HAP-1 (cell line): ENCODE measurements at regions not wholly inside any gene's neighbourhood (a gene's known extent, or its start where the extent isn't known, plus 50 kb on each side); places are given as distances from the start of the nearest gene placed in this dataset.

Experiments used
- DNase-seq, 2 experiments: peaks; one replicate each; pipeline ENCODE4 v3.0.0-alpha.2; 2016 to 2020; ENCODE audit warnings: low spot score in 2 of 2
- H3K27me3 ChIP-seq: fragments of 250-450 bp; sonication (Bioruptor Pico); 2 replicates; pipeline ENCODE4 v1.5.1; 2020; ENCODE audit warnings: low read depth, mild to moderate bottlenecking, moderate library complexity
- H3K36me3 ChIP-seq: fragments of 250-450 bp; sonication (Bioruptor Pico); replicated peaks from 2 replicates; pipeline ENCODE4 v1.5.1; 2020; ENCODE audit warnings: mild to moderate bottlenecking
- H3K4me1 ChIP-seq: fragments of 250-450 bp; sonication (Bioruptor Pico); 2 replicates; pipeline ENCODE4 v1.5.1; 2020; ENCODE audit warnings: mild to moderate bottlenecking
- H3K4me3 ChIP-seq: fragments of 250-450 bp; sonication (Bioruptor Pico); 2 replicates; pipeline ENCODE4 v1.5.1; 2020; ENCODE audit warnings: mild to moderate bottlenecking, moderate library complexity
- H3K9me3 ChIP-seq: fragments of 250-450 bp; sonication (Bioruptor Pico); 2 replicates; pipeline ENCODE4 v1.5.1; 2020; ENCODE audit warnings: mild to moderate bottlenecking, moderate library complexity
- in situ Hi-C: fragments of 300-500 bp; cut with MboI; formaldehyde crosslinking; loops from 3 replicates; pipeline ENCODE4 v1.14.3; 2020; ENCODE audit warnings: low sequenced_read_pairs, inconsistent platforms, mixed read lengths

DNA sequence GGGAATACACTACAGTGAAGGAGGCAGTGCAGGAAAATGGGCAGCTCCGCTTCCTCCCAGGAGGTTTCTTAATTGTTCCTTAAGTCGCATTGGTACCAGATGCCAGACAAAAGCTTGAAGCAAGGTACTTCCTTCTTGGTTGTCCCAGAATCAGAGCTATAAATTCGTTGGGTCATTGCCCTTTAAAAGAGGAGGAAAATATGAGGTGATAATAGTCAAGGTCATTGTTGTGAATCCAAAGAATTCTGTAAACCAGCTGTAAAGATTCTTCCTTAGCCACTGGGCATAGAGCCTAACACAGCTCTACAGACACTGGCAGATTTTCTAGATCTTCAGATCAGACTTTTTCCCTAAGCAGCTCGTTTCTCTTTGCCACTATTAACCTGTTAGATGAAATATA is 444.1 kb upstream of the TLE4 start:
- H3K9me3 ChIP-seq: no peaks in the 10 kb centered on the region
- no peaks in the 10 kb centered on the region for H3K36me3 ChIP-seq
- no peaks in the 10 kb centered on the region for H3K27me3 ChIP-seq
- in situ Hi-C loops: no loop called here
- no peak for DNase-seq
- H3K4me3 ChIP-seq: no peak overlapping the region
- no peaks in the 10 kb centered on the region for H3K4me1 ChIP-seq

DNA sequence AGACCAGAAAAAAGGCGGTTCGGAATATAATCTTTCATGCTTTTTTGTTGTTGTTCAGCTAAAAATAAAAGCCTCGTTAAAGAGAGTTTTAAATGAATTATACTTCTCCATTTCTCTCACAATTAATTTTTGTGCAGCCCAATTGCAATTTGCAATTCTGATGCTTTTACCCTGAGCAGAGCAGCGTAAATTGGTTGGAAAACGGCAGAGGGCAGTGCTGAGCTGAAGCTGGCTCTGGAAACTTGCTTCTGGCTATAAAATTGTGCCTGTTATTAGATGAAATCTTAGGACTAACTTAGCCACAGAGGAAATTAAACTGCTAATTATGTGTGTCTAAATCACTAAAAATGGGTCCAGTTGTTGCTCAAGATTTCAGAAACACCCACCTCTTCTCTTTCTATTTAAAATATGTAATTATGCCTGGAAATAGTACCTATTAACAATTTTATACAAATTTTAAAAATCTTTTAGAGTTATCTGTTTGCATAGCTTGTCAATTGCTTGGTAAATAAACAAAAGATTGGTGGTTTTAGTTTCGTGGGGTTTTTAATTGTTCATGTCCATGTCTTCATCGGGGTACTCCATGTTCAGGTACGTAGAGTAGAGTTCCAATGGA is 441.8 kb upstream of the TLE4 start:
- H3K9me3 ChIP-seq: no peaks in the 10 kb centered on the region
- no peak overlapping the region for H3K4me3 ChIP-seq
- in situ Hi-C loops: no loop called here
- DNase-seq: peak; percentile 9 to 69
- no peaks in the 10 kb centered on the region for H3K27me3 ChIP-seq
- H3K36me3 ChIP-seq: no peaks in the 10 kb centered on the region
- no peaks in the 10 kb centered on the region for H3K4me1 ChIP-seq

DNA sequence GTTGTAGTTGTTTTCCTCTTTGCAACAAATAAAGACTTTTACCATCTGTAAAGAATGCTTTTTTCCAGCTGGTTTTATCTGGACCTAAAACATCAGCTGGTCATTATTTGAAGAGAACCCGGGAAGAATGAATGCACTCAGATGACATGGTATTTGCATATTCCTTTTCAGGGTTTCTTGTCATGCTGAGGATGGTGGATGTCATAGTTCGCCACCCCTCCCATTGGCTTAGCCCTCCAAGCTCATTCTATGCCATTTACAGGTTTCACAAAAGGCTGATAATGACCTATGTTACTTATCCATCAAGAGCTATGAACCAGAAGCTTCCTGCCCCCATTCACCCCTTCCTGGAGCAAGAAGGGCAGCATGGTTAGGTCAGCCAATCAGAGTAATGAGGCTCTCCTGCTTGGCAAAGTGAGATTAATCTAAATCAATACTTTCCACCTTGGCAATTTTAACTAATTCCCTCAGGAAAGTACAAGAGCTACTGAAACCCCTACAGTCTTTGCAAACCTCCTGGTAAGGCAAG is 440.5 kb upstream of the TLE4 start:
- DNase-seq: no peak
- no peaks in the 10 kb centered on the region for H3K9me3 ChIP-seq
- no peaks in the 10 kb centered on the region for H3K36me3 ChIP-seq
- no peak overlapping the region for H3K4me3 ChIP-seq
- in situ Hi-C loops: no loop called here
- no peaks in the 10 kb centered on the region for H3K4me1 ChIP-seq
- H3K27me3 ChIP-seq: no peaks in the 10 kb centered on the region

- H3K4me1 ChIP-seq: no peaks in the 10 kb centered on the region
- no peaks in the 10 kb centered on the region for H3K36me3 ChIP-seq
- no peak for DNase-seq
- no peaks in the 10 kb centered on the region for H3K27me3 ChIP-seq
- H3K9me3 ChIP-seq: no peaks in the 10 kb centered on the region
- in situ Hi-C loops: no loop called here
- no peak overlapping the region for H3K4me3 ChIP-seq
These were observed 439.9 kb upstream of the TLE4 start for GRCh38 chr9:79131824-79132377.

DNA sequence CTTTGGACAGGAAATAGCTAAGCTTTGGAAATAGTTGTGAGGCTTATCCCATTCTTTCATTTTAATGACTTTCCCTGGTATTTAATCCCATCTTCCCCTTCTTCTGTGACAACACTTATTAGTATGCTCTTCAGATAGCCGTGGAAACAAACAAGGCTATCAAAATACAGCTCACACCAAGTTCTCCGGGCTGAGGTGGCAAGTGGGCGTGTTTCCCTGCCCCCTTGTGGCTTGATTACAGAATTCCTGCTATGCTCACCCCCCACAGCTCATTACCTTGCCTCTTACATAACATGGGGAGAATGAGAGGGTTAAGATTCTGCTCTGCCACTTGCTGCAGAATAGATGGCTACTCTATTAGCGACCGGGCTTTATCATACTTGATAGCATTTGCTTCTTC is 437.1 kb upstream of the TLE4 start:
- no peak overlapping the region for H3K4me3 ChIP-seq
- peak in 1 of 2 experiments; percentile 17 for DNase-seq
- in situ Hi-C loops: no loop called here

GRCh38 chr9:79135681-79136415 is 435.9 kb upstream of the TLE4 start:
- in situ Hi-C loops: no loop called here
- no peaks in the 10 kb centered on the region for H3K4me1 ChIP-seq
- H3K27me3 ChIP-seq: no peaks in the 10 kb centered on the region
- H3K36me3 ChIP-seq: no peaks in the 10 kb centered on the region
- H3K9me3 ChIP-seq: no peaks in the 10 kb centered on the region
- H3K4me3 ChIP-seq: no peak overlapping the region
- DNase-seq: no peak

More for the DNA sequence above, 437.1 kb upstream of the TLE4 start:
- Histone ChIP-seq H3K27me3 (no peaks in the 10 kb centered on the region), H3K36me3 (no peaks in the 10 kb centered on the region), H3K9me3 (no peaks in the 10 kb centered on the region), H3K4me1 (no peaks in the 10 kb centered on the region)

DNA sequence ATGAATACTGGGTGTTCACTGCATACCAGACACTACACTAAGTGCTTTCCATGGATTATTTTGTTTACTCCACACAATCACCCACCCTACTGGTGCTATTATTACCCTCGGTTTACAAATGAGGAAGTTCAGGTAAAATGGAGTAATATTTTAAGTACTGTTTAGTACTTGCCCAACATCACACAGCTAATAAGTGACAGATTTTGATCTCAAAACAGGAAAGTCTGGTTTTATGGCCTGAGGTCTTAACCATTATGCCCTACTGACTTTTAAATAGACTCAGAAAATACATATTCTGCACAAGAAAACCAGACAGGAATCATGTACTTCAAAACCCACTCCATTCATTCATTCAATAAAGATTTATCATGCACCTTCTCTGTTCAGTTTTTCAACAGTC is 431.0 kb upstream of the TLE4 start:
- H3K4me3 ChIP-seq: no peak overlapping the region
- DNase-seq: no peak
- no peaks in the 10 kb centered on the region for H3K36me3 ChIP-seq
- in situ Hi-C loops: no loop called here
- no peaks in the 10 kb centered on the region for H3K9me3 ChIP-seq
- H3K27me3 ChIP-seq: no peaks in the 10 kb centered on the region
- no peaks in the 10 kb centered on the region for H3K4me1 ChIP-seq

DNA sequence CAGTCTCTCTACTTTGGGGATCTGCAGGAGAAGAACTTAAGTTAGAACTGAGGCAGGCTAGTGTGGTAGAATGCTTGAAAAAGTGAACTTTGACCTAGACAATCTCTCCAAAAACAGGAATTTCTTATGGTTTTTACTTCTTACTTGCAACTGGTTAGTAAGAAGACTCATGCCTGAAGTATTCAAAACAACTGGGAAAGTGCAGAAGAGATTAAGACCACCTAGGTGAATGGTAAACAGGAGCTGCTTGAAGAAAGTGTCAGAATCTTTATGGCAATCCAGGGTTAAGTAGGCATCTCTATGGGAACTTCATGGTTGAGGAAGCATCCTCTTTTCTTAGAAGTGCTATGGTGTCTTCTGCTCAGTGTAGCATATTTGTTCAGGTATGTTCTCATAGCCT is 428.6 kb upstream of the TLE4 start:
- no peaks in the 10 kb centered on the region for H3K9me3 ChIP-seq
- no peak overlapping the region for H3K4me3 ChIP-seq
- H3K4me1 ChIP-seq: no peaks in the 10 kb centered on the region
- in situ Hi-C loops: no loop called here
- no peak for DNase-seq
- H3K36me3 ChIP-seq: no peaks in the 10 kb centered on the region
- H3K27me3 ChIP-seq: no peaks in the 10 kb centered on the region

DNA sequence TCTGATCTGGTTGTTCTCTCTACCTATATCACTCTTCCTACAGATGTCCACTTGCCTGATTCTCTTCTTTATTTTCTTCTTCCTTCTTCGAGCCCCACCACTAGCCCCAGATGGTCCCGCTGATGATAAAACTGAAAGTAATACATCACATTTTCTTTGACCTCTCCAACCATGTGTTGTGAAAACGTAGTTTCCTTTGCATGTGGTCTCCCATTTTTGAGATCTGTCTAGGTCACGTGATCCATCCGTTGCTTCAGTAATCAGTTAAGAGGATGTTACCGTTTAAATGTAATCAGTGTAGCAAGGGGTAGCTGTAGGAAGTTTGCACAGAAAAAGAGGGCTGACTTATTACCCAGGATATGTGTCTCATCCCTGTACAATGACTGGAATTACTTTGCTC is 426.3 kb upstream of the TLE4 start:
- H3K27me3 ChIP-seq: no peaks in the 10 kb centered on the region
- DNase-seq: no peak
- H3K9me3 ChIP-seq: no peaks in the 10 kb centered on the region
- no peak overlapping the region for H3K4me3 ChIP-seq
- H3K4me1 ChIP-seq: no peaks in the 10 kb centered on the region
- no peaks in the 10 kb centered on the region for H3K36me3 ChIP-seq
- in situ Hi-C loops: no loop called here

DNA sequence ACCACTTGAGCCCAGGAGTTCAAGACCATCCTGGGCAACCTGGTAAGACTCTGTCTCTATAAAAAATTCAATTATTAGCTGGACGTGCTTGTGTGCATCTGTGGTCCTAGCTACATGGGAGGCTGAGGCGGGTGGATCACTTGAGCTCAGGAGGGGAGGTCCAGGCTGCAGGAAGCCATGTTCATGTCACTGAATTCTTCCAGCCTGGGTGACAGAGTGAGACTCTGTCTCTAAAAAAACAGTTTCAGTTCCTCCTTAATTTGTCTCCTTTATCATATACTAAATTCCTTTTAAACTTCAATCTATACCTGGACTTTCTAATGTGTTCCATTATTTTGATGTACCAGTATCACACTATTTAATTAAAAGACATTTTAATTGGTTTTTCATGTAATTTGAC is 422.2 kb upstream of the TLE4 start:
- in situ Hi-C loops: no loop called here

DNA sequence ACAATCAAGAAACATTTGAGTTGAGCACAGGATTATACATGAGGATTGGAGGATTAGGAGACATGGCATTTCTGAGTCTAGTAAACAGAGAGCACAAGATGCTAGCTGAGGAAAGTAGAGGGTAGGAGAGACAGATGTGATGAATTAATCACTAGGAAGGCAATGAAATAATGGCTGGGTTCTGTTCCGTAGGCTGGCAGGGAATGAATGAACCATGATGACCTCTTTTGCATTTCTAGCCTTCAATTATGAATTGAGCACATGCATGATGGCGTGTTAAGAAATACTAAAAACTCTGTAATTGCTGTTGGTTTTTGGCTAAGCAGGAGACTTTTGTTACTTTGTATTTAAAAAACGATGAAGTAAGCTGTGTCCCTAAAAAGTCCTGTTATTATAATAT is 420.0 kb upstream of the TLE4 start:
- H3K4me3 ChIP-seq: no peak overlapping the region
- H3K4me1 ChIP-seq: no peaks in the 10 kb centered on the region
- H3K9me3 ChIP-seq: no peaks in the 10 kb centered on the region
- no peak for DNase-seq
- no peaks in the 10 kb centered on the region for H3K36me3 ChIP-seq
- H3K27me3 ChIP-seq: no peaks in the 10 kb centered on the region
- in situ Hi-C loops: no loop called here

More for the DNA sequence above, 422.2 kb upstream of the TLE4 start:
- H3K4me3 ChIP-seq: no peak overlapping the region
- no peaks in the 10 kb centered on the region for H3K9me3 ChIP-seq
- H3K4me1 ChIP-seq: no peaks in the 10 kb centered on the region
- no peak for DNase-seq
- H3K27me3 ChIP-seq: no peaks in the 10 kb centered on the region
- H3K36me3 ChIP-seq: no peaks in the 10 kb centered on the region

DNA sequence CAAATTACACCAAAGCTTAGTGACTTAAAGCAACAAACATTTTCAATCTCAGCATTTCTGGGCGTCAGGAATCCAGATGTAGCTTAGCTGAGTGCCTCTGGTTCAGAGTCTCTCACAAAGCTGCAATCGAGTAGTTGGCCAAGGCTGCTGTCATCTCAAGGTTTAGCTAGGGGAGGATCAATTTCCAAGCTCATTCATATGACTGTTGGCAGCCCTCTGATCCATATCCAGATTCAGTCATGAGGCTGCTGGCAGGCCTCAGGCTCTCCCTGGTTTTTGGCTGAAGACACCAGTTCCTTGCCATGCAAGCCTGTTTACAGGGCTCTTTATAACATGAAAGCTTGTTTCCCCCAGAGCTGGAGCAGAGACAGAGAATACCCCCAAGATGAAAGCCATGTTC is 419.5 kb upstream of the TLE4 start:
- H3K4me1 ChIP-seq: no peaks in the 10 kb centered on the region
- no peaks in the 10 kb centered on the region for H3K27me3 ChIP-seq
- no peak overlapping the region for H3K4me3 ChIP-seq
- no peak for DNase-seq
- H3K9me3 ChIP-seq: no peaks in the 10 kb centered on the region
- in situ Hi-C loops: no loop called here
- H3K36me3 ChIP-seq: no peaks in the 10 kb centered on the region

DNA sequence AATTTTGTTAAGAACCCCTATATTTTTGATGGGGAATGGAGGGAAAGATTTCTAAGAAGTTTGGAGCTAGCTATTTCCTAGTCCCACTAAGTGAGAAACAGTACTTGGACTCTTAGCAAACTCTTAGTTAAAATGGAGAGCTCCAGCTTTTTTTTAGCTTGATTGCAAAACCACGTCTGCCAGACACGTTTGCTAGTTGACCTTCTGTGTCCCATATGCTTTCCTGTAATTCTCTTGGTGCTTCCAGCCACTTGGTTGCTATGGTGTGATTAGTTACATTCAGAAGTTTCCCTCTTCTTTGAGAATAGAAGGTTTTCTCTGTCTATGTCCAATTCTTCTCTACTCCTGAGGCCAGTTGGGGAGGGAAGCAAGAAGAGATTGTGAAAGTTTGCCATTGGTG is 417.0 kb upstream of the TLE4 start:
- no peak for DNase-seq
- H3K4me3 ChIP-seq: no peak overlapping the region
- in situ Hi-C loops: no loop called here
- no peaks in the 10 kb centered on the region for H3K36me3 ChIP-seq
- H3K27me3 ChIP-seq: no peaks in the 10 kb centered on the region
- H3K9me3 ChIP-seq: no peaks in the 10 kb centered on the region
- H3K4me1 ChIP-seq: no peaks in the 10 kb centered on the region

DNA sequence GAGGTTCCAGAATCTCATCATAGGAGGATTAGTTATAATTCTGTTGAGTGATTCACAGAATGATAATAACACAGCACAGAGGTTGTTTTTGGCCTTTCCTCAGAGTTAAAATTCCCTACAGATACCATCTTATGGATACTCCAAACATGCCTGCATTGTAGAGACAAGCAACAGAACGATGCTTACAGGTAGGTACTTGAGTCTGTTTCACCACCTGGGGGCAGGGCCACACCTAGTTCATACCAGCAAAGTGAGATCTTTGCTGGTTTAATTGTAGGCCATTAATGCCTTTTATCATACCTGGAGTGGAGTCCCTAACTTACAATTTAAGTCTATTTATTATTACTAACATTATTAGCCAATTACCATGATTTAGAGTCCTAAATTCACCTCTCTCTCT is 416.5 kb upstream of the TLE4 start:
- in situ Hi-C loops: no loop called here
- no peak for DNase-seq
- Histone ChIP-seq H3K27me3 (no peaks in the 10 kb centered on the region), H3K36me3 (no peaks in the 10 kb centered on the region), H3K4me3 (no peak overlapping the region), H3K9me3 (no peaks in the 10 kb centered on the region), H3K4me1 (no peaks in the 10 kb centered on the region)
